Parathyroid adenoma (tissue), 2 donors: ENCODE measurements at regions not wholly inside any gene's neighbourhood (a gene's known extent, or its start where the extent isn't known, plus 50 kb on each side); places are given as distances from the start of the nearest gene placed in this dataset.
A peak's percentile ranks its signal among the peaks of the same experiment; 100 is the strongest.

ENCODE experiments used
- H2AFZ ChIP-seq: fragments of 300-600 bp; sonication (generic); one replicate; pipeline ENCODE4 v1.7.0; 2017; ENCODE audit warnings: antibody characterized with exemption, mild to moderate bottlenecking
- H3K27ac ChIP-seq: fragments of 300-600 bp; sonication (generic); one replicate; pipeline ENCODE4 v1.7.0; 2017
- H3K27me3 ChIP-seq: fragments of 300-600 bp; sonication (generic); one replicate; pipeline ENCODE4 v1.7.0; 2017; ENCODE audit warnings: low read length; ENCODE audit not compliant: control insufficient read depth, insufficient read depth
- H3K36me3 ChIP-seq: fragments of 300-600 bp; sonication (generic); one replicate; pipeline ENCODE4 v1.7.0; 2017; ENCODE audit warnings: low read length; ENCODE audit not compliant: control insufficient read depth, insufficient read depth
- H3K4me1 ChIP-seq: fragments of 300-600 bp; sonication (generic); one replicate; pipeline ENCODE4 v1.7.0; 2017; ENCODE audit warnings: control low read depth
- H3K4me2 ChIP-seq: fragments of 300-600 bp; sonication (generic); one replicate; pipeline ENCODE4 v1.7.0; 2017; ENCODE audit warnings: low read length
- H3K4me3 ChIP-seq: fragments of 300-600 bp; sonication (generic); one replicate; pipeline ENCODE4 v1.7.0; 2017; ENCODE audit warnings: low read depth, low read length
- H3K79me2 ChIP-seq: fragments of 300-600 bp; sonication (generic); one replicate; pipeline ENCODE4 v1.7.0; 2017; ENCODE audit warnings: control low read depth
- H3K9ac ChIP-seq: fragments of 300-600 bp; sonication (generic); one replicate; pipeline ENCODE4 v1.7.0; 2017; ENCODE audit warnings: mild to moderate bottlenecking
- H3K9me3 ChIP-seq: fragments of 300-600 bp; sonication (generic); one replicate; pipeline ENCODE4 v1.7.0; 2017; ENCODE audit warnings: low read length; ENCODE audit not compliant: control insufficient read depth
- CTCF ChIP-seq: fragments of 300-600 bp; sonication (generic); IDR thresholded peaks from one replicate; pipeline ENCODE4 v1.7.0; 2017; ENCODE audit warnings: antibody characterized with exemption, mild to moderate bottlenecking
- donor health status: primary hyperparathyroidism.

- Histone ChIP-seq H3K4me3 (no peak overlapping the region), H3K4me2 (no peak overlapping the region), H2AFZ (no peak overlapping the region), H3K27me3 (no peaks in the 10 kb centered on the region), H3K4me1 (no peaks in the 10 kb centered on the region), H3K9ac (no peak overlapping the region), H3K9me3 (no peaks in the 10 kb centered on the region), H3K36me3 (no peaks in the 10 kb centered on the region), H3K79me2 (no peaks in the 10 kb centered on the region), H3K27ac (no peak overlapping the region)
- no peak for TF ChIP-seq CTCF
Measured at GRCh38 chrX:39333451-39333850, 532.2 kb downstream of the MID1IP1 start.

- Histone ChIP-seq H3K27ac (no peak overlapping the region), H3K9ac (no peak overlapping the region), H2AFZ (no peak overlapping the region), H3K79me2 (no peaks in the 10 kb centered on the region), H3K9me3 (no peaks in the 10 kb centered on the region), H3K36me3 (no peaks in the 10 kb centered on the region), H3K4me3 (no peak overlapping the region), H3K4me2 (no peak overlapping the region), H3K27me3 (no peaks in the 10 kb centered on the region), H3K4me1 (no peaks in the 10 kb centered on the region)
- no peak for TF ChIP-seq CTCF
Measured at GRCh38 chrX:39335513-39336235, 534.4 kb downstream of the MID1IP1 start.

- Histone ChIP-seq H2AFZ (peak overlapping the region; percentile 28), H3K27ac (no peak overlapping the region)
Measured at GRCh38 chrX:39336671-39337311, 535.5 kb downstream of the MID1IP1 start.

GRCh38 chrX:39337451-39337850 lies 536.2 kb downstream of the MID1IP1 start:
- no peak for TF ChIP-seq CTCF
- Histone ChIP-seq H3K27me3 (no peaks in the 10 kb centered on the region), H3K4me1 (no peaks in the 10 kb centered on the region), H2AFZ (no peak overlapping the region), H3K9me3 (no peaks in the 10 kb centered on the region), H3K79me2 (no peaks in the 10 kb centered on the region), H3K36me3 (no peaks in the 10 kb centered on the region), H3K9ac (no peak overlapping the region), H3K4me3 (no peak overlapping the region), H3K4me2 (no peak overlapping the region), H3K27ac (no peak overlapping the region)

More at GRCh38 chrX:39336671-39337311, 535.5 kb downstream of the MID1IP1 start:
- H3K4me2 ChIP-seq, result no peak overlapping the region
- H3K4me3 ChIP-seq, result no peak overlapping the region
- no peaks in the 10 kb centered on the region for H3K79me2 ChIP-seq
- no peak overlapping the region for H3K9ac ChIP-seq
- no peaks in the 10 kb centered on the region for H3K27me3 ChIP-seq
- H3K4me1 ChIP-seq, result no peaks in the 10 kb centered on the region
- no peaks in the 10 kb centered on the region for H3K9me3 ChIP-seq
- no peaks in the 10 kb centered on the region for H3K36me3 ChIP-seq
- TF ChIP-seq CTCF, result no peak
